Cortex of kidney (tissue), 1 donor: ENCODE measurements at regions not wholly inside any gene's neighbourhood (a gene's known extent, or its start where the extent isn't known, plus 50 kb on each side); places are given as distances from the start of the nearest gene placed in this dataset.
"Not testable (repeated sequence)": the region's sequence is repeated elsewhere in the genome, so short reads cannot be mapped to it uniquely, and the experiment has no call there.

Experiments used
- DNase-seq: peaks from one replicate; lab custom pipeline; 2025; lab: John Stamatoyannopoulos, UW

GRCh38 chr3:81859524-81859923 lies 98.1 kb upstream of the GBE1 start:
- no peak for DNase-seq

GRCh38 chr3:81853431-81853830 lies 92.0 kb upstream of the GBE1 start:
- DNase-seq, result no peak

GRCh38 chr3:81851176-81851575 lies 89.7 kb upstream of the GBE1 start:
- no peak for DNase-seq

DNA sequence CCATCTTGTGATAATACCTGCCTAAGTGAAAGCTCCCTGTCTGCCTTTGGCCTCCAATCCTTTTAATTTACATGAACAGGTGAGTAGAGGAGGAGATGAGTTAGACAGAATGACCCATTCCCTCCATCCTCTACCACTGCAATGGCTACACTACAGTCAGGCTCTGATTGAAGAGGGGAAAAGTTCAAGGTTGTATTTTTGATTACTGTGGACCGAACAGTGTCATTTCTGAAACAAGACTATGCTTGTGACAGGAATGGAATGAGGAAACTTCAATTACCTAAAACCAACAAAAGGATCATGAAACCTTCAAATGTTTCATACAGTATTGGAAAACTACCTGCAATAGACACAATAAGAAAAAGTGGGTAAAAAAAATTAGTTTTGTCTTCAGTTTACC lies 85.5 kb upstream of the GBE1 start:
- DNase-seq, result no peak

GRCh38 chr3:81841540-81841939 lies 80.1 kb upstream of the GBE1 start:
- DNase-seq, result no peak

DNA sequence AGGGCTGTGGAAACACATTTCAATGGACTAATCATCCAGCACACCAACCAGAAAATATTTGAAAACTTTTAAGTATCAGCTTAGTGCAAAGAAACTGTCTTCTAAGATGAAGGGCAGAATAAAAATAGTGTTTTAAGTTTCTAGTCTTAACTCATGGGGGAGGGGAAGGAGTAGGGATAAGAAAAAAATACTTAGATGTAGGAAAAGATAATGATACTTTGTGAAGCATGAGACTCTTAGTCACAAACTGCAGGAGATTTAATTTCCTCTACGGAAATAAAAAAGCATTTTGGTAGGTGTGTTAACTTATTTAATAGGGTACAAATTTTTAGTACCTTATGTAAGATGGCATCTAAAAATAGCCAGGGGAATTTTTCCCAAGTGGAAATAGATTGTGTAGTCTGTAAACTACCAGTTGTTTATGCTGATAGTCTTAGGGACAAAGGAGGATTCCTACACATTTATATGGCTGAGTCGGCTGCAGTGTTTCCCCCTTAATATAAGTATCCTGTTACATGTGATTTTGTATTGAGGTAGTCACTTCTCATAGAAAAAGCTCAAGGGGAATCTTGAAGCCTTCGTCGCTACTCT lies 78.2 kb upstream of the GBE1 start:
- DNase-seq, result no peak

GRCh38 chr3:81838457-81838856 lies 77.0 kb upstream of the GBE1 start:
- DNase-seq, result no peak

- DNase-seq, result no peak
Measured at GRCh38 chr3:81837071-81837593, 75.7 kb upstream of the GBE1 start.

- DNase-seq, result no peak
Measured at GRCh38 chr3:81829937-81830336, 68.5 kb upstream of the GBE1 start.

- not testable (repeated sequence) for DNase-seq
Measured at GRCh38 chr3:81829272-81829671, 67.8 kb upstream of the GBE1 start.

DNA sequence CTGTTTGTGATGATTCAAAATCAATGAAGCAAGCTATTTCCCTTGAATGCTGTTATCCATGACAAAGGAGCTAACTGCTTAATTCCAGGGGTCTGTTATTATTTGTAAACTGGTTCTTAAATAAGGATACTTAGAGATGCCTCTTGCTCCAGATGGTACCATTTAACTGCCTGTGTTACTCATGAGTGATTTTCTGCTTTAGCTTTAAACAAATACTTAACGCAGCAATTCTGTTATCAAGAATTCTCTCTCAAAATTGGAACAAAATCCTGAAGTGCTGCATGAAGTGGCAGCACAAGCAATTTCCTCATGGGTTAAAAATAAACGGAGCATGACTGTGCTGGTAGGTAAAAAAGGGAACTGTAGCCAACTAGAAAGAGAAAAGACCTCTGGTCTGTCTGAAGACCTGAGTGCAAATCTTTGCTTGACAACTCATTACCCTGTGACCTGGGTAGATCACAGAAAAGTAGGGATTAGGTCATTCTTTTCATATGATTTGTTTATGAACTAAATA lies 62.5 kb upstream of the GBE1 start:
- DNase-seq, result no peak

- DNase-seq, result no peak
Measured at GRCh38 chr3:81823086-81823485, 61.6 kb upstream of the GBE1 start.

DNA sequence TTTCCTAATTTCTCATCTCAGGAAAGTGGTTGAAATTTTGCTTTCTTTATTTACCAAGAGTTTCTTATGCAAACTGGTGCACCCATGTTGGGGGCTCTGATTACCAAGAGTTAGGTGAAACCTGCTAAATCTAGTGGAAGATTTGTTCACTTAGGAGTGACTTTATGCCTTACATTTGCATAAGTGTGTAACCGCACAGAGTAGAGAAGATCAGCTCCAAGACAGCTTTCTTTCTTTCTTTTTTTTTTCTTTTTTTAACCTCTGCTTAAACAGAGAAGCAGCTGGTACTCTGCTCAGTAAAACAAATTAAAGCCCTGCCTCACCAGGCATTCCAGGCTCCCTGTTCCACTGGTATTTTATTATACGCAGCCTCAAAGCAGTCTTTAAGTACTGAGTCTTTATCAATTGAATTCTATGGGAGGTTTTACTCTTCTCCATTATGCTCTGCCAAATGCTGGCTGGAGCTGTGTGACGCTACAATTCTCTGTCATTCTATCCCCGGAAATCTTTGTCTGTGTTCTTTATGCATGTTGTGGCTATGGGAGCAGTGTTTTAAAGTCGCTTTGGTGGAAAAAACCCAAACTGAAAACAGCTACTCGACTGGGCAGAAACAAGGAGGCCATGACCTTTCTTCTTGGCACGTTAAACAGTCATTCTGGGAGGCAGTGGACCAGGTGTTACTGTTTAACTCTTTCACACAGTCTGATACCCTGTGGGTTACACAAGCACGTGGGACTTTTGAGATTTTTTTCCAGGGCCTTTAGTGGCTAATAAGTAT lies 55.2 kb upstream of the GBE1 start:
- DNase-seq, result no peak

- DNase-seq, result not testable (repeated sequence)
Measured at GRCh38 chr3:81812098-81812497, 50.7 kb upstream of the GBE1 start.
